ENCODE measurements at regions not wholly inside any gene's neighbourhood (a gene's known extent, or its start where the extent isn't known, plus 50 kb on each side); places are given as distances from the start of the nearest gene placed in this dataset.

GRCh38 chr3:36297195-36297594 lies 83.1 kb upstream of the STAC start:
- DNase-seq = no peak

GRCh38 chr3:36298188-36298587 lies 82.1 kb upstream of the STAC start:
- DNase-seq = no peak

GRCh38 chr3:36302158-36302509 lies 78.2 kb upstream of the STAC start:
- no peak for DNase-seq

GRCh38 chr3:36302626-36303025 lies 77.7 kb upstream of the STAC start:
- no peak for DNase-seq

GRCh38 chr3:36303286-36303685 lies 77.0 kb upstream of the STAC start:
- no peak for DNase-seq

DNA sequence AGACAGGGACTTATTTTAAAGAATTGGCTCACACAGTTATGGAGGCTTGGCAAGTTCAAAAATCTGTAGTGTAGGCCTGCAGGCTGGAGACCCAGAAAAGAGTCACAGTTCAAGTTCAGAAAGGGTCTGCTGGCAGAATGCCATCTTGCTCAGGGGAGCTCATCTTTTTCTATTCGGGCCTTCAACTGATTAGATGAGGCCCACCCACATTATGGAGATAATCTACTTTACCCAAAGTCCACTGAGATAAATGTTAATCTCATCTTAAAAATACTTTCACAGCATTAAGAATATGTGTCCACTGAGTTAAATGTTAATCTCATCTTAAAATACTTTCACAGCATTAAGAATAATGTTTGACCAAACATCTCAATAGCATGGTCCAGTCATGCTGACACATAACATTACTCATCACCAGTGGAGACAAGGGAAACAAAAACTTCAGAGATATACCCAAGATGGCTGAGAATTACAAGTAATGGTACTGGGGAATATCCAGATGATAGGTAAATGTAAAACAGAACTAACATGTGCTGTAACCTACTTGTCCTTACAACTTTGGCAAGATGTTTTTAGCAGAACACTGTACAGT lies 74.3 kb upstream of the STAC start:
- no peak for DNase-seq

- DNase-seq = no peak
Measured at GRCh38 chr3:36309092-36309491, 71.2 kb upstream of the STAC start.

- no peak for DNase-seq
Measured at GRCh38 chr3:36312351-36312750, 68.0 kb upstream of the STAC start.

DNA sequence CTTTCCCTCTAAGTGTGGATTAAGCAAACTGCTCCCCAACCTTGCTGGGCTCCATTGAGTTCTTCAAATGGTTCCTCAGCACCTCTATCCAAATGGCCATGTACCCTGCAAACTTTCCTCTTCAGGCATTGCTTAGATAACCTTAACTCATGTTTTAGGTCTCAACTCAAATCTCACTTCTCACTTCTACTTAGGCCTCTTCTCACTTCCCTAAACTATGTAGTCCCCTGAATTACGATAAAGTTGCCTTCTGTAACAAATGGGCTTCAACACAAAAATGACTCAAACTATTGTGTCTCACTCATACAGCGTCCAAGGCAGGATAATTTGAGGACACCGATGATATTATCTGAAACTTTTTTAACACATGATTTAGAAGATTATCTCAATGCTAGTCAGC lies 62.4 kb upstream of the STAC start:
- DNase-seq = no peak

DNA sequence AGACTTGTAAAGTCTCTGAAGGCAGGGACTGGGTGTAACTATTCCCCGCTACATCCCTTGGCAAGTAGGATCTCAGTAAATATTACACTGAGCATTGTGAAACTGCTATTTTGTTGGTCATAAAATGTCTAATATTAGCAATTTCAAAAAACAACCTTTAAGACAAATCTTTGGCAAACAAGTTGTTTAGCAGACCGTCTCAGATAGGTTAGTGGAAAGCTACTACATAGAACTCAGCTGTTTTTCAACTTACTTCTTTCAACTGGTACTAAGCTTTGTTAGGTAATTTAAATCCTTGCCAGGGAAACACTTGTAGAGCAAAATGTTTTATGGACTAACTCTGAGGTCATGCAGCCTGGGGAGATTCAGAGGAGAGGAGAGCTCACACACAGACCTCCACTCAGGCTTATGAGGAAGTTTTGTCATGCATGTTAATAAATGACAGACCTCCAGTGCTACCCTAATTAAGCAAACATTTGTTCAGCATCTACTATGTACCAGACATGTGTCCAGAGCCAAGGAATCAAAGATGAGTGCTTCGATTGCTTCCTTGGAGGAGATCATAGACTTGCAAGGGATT lies 61.6 kb upstream of the STAC start:
- no peak for DNase-seq

- no peak for DNase-seq
Measured at GRCh38 chr3:36319680-36320079, 60.6 kb upstream of the STAC start.

Measured in T-helper 1 cell (primary cell).